Natural killer cell (primary cell): ENCODE measurements at regions not wholly inside any gene's neighbourhood (a gene's known extent, or its start where the extent isn't known, plus 50 kb on each side); places are given as distances from the start of the nearest gene placed in this dataset.

Experiments used
- ATAC-seq, 3 donors: fragments of 150-1000 bp in 2 of 3; fragments of 200-7000 bp in 1 of 3; cut with Tn5 transposase; 1 replicate in 1 of 3; 2 replicates in 2 of 3; pipeline ENCODE4 v1.10.0; 2021; ENCODE audit warnings: mild to moderate bottlenecking in 2 of 3, moderate library complexity in 2 of 3
- DNase-seq, 2 donors: peaks; one replicate each; pipeline versions ENCODE4 v3.0.0 to v3.0.0-alpha.2; 2013 to 2021; ENCODE audit warnings: mixed read lengths in 1 of 2
- H3K27ac ChIP-seq: one replicate; pipeline ENCODE4 v1.5.1; 2013; ENCODE audit warnings: mild to moderate bottlenecking, low read length
- H3K27me3 ChIP-seq: one replicate; pipeline ENCODE4 v1.6.1; 2013; ENCODE audit warnings: low read length; ENCODE audit not compliant: control insufficient read depth, insufficient read depth
- H3K36me3 ChIP-seq: one replicate; pipeline ENCODE4 v1.6.1; 2013; ENCODE audit warnings: low read length; ENCODE audit not compliant: control insufficient read depth, insufficient read depth
- H3K4me1 ChIP-seq: one replicate; pipeline ENCODE4 v1.6.1; 2013; ENCODE audit warnings: low read length; ENCODE audit not compliant: control insufficient read depth, insufficient read depth
- H3K4me3 ChIP-seq: one replicate; pipeline ENCODE4 v1.5.1; 2013; ENCODE audit warnings: low read length
- H3K9me3 ChIP-seq: one replicate; pipeline ENCODE4 v1.6.1; 2013; ENCODE audit warnings: low read length; ENCODE audit not compliant: control insufficient read depth, insufficient read depth
- H3K27ac Mint-ChIP-seq, 2 donors: one replicate each; pipeline ENCODE4 v1.8.0; 2022; ENCODE audit warnings: mild to moderate bottlenecking in 2 of 2, mixed read lengths in 2 of 2, moderate library complexity in 1 of 2
- H3K27me3 Mint-ChIP-seq, 2 donors: one replicate each; pipeline ENCODE4 v1.8.0; 2022; ENCODE audit warnings: low read depth in 2 of 2, mixed read lengths in 2 of 2
- H3K36me3 Mint-ChIP-seq: one replicate; pipeline ENCODE4 v1.8.0; 2022; ENCODE audit warnings: mixed read lengths
- H3K4me1 Mint-ChIP-seq, 2 donors: one replicate each; pipeline ENCODE4 v1.8.0; 2022; ENCODE audit warnings: mixed read lengths in 2 of 2
- H3K4me3 Mint-ChIP-seq: one replicate; pipeline ENCODE4 v1.8.0; 2022; ENCODE audit warnings: mild to moderate bottlenecking, moderate library complexity, mixed read lengths
- H3K9me3 Mint-ChIP-seq, 2 donors: one replicate each; pipeline ENCODE4 v1.8.0; 2022; ENCODE audit warnings: mixed read lengths in 2 of 2
- WGBS: methylation state at CpG from one replicate; pipeline ENCODE4 v1.1.7; 2013; ENCODE audit warnings: missing lambda C conversion rate; ENCODE audit not compliant: insufficient coverage; 5-methylcytosine and 5-hydroxymethylcytosine counted together
- intact Hi-C: fragments of 100-400 bp; cut with micrococcal nuclease; formaldehyde crosslinking; loops from one replicate; pipeline ENCODE4 v1.14.2; 2022
- TF ChIP-seq, protein P1 (sequence below): fragments of 200-600 bp; IDR thresholded peaks from one replicate; pipeline ENCODE4 v1.8.0; 2022; ENCODE audit warnings: antibody characterized with exemption

DNA sequence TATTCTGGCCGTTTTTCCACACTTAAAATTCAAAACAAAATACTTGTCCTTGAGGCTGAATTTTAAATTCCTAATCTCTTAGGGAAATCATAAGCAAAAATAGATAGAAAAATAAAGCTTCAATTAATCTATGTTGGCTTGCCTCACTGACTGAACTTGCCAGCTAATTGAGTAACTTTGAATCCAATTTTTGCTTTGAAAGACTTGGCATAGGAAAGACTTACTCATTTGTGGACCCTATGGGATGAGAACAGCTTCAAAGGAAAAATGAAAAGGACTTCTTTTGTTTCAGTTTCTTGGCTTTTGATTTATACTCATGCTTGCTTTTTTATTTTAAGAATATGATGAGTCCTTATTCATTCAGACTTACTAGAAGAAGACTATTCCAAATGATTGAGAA lies 370.7 kb upstream of the RARB start:
- Histone ChIP-seq H3K9me3 (no peaks in the 10 kb centered on the region), H3K4me3 (no peak overlapping the region), H3K4me1 (no peaks in the 10 kb centered on the region), H3K27ac (no peak overlapping the region), H3K27me3 (no peaks in the 10 kb centered on the region), H3K36me3 (no peaks in the 10 kb centered on the region)
- Mint-ChIP-seq H3K27me3 (no peaks in the 10 kb centered on the region), H3K4me1 (no peaks in the 10 kb centered on the region), H3K27ac (no peak overlapping the region), H3K4me3 (no peak overlapping the region), H3K36me3 (no peaks in the 10 kb centered on the region), H3K9me3 (peaks cover 4% of the 10 kb centered on the region in 2 donors)
- TF ChIP-seq, protein P1, sequence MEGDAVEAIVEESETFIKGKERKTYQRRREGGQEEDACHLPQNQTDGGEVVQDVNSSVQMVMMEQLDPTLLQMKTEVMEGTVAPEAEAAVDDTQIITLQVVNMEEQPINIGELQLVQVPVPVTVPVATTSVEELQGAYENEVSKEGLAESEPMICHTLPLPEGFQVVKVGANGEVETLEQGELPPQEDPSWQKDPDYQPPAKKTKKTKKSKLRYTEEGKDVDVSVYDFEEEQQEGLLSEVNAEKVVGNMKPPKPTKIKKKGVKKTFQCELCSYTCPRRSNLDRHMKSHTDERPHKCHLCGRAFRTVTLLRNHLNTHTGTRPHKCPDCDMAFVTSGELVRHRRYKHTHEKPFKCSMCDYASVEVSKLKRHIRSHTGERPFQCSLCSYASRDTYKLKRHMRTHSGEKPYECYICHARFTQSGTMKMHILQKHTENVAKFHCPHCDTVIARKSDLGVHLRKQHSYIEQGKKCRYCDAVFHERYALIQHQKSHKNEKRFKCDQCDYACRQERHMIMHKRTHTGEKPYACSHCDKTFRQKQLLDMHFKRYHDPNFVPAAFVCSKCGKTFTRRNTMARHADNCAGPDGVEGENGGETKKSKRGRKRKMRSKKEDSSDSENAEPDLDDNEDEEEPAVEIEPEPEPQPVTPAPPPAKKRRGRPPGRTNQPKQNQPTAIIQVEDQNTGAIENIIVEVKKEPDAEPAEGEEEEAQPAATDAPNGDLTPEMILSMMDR: no peak
- no CpG with 5 or more reads among the region's 1 CpG for WGBS
- intact Hi-C loops: no loop called here
- DNase-seq: no peak
- no peak for ATAC-seq

DNA sequence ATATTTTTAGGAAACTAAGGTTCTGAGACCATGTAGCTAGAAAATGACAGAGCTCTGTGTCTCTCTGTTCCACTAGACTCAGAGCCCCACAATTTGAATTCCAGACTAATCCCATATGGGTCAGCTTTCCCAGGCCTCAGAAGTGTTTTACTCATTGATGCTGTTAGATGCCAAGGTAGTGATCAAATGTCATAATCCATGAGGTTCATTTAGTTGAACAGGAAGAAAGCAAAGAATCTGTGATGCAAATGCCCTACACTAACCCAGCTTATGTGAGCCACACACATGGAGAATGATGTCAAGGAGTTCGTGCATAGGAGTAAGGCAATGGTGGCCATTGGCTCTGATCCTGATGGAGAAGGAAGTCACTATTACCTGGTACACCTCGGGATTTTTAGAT lies 363.4 kb upstream of the RARB start:
- Histone ChIP-seq H3K27me3 (no peaks in the 10 kb centered on the region), H3K4me1 (no peaks in the 10 kb centered on the region), H3K27ac (no peak overlapping the region), H3K4me3 (no peak overlapping the region), H3K9me3 (no peaks in the 10 kb centered on the region), H3K36me3 (no peaks in the 10 kb centered on the region)
- TF ChIP-seq, protein P1: no peak
- H3K27ac Mint-ChIP-seq: no peak overlapping the region
- no peak overlapping the region for H3K4me3 Mint-ChIP-seq
- H3K4me1 Mint-ChIP-seq: no peaks in the 10 kb centered on the region
- DNase-seq (no peak), ATAC-seq (no peak)
- 83% methylated on average over 2 of the region's 2 CpGs for WGBS
- intact Hi-C loops: no loop called here
- no peaks in the 10 kb centered on the region for H3K27me3 Mint-ChIP-seq
- H3K9me3 Mint-ChIP-seq: peaks cover 0 to 3% of the 10 kb centered on the region in 2 donors
- no peaks in the 10 kb centered on the region for H3K36me3 Mint-ChIP-seq

DNA sequence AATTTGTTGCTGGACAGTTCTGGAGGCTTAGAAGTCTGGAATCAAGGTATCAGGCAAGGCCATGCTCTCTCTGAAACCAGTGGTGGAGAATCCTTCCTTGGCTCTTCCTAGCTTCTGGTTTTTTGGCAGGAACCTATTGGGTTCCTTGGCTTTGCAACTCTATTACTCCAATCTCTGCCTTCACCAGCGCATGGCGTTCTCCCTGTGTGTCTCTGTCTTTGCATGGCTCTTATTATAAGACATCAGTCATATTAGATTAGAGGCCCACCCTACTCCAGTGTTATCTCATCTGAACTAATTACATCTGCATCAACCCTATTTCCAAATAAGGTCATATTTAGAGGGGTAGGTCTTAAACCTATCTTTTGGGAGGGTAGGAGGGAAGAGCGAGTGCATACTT lies 358.1 kb upstream of the RARB start:
- no peak overlapping the region for H3K27ac Mint-ChIP-seq
- Histone ChIP-seq H3K36me3 (no peaks in the 10 kb centered on the region), H3K27ac (no peak overlapping the region), H3K27me3 (no peaks in the 10 kb centered on the region), H3K4me1 (no peaks in the 10 kb centered on the region), H3K9me3 (no peaks in the 10 kb centered on the region), H3K4me3 (no peak overlapping the region)
- intact Hi-C loops: no loop called here
- DNase-seq (no peak), ATAC-seq (no peak)
- 91% methylated on average over 2 of the region's 3 CpGs for WGBS
- no peaks in the 10 kb centered on the region for H3K9me3 Mint-ChIP-seq
- TF ChIP-seq, protein P1: no peak
- no peak overlapping the region for H3K4me3 Mint-ChIP-seq
- no peaks in the 10 kb centered on the region for H3K36me3 Mint-ChIP-seq
- H3K27me3 Mint-ChIP-seq: no peaks in the 10 kb centered on the region
- no peaks in the 10 kb centered on the region for H3K4me1 Mint-ChIP-seq

- H3K4me1 ChIP-seq: no peaks in the 10 kb centered on the region
- Mint-ChIP-seq H3K4me3 (no peak overlapping the region), H3K27ac (no peak overlapping the region), H3K4me1 (no peaks in the 10 kb centered on the region), H3K36me3 (no peaks in the 10 kb centered on the region), H3K9me3 (no peaks in the 10 kb centered on the region), H3K27me3 (no peaks in the 10 kb centered on the region)
- 89% methylated on average over 5 of the region's 5 CpGs for WGBS
- H3K27ac ChIP-seq: no peak overlapping the region
- no peaks in the 10 kb centered on the region for H3K36me3 ChIP-seq
- no peaks in the 10 kb centered on the region for H3K27me3 ChIP-seq
- no peaks in the 10 kb centered on the region for H3K9me3 ChIP-seq
- no peak for DNase-seq
- intact Hi-C loops: no loop called here
- H3K4me3 ChIP-seq: no peak overlapping the region
- no peak for ATAC-seq
- TF ChIP-seq, protein P1: no peak
Measured at GRCh38 chr3:25071846-25072245, 356.2 kb upstream of the RARB start.
